Epithelial cell of prostate (primary cell): ENCODE measurements at regions not wholly inside any gene's neighbourhood (a gene's known extent, or its start where the extent isn't known, plus 50 kb on each side); places are given as distances from the start of the nearest gene placed in this dataset.
"Not testable (repeated sequence)": the region's sequence is repeated elsewhere in the genome, so short reads cannot be mapped to it uniquely, and the experiment has no call there.

ENCODE experiments used
- DNase-seq: peaks from one replicate; pipeline ENCODE4 v3.0.0-alpha.2; 2011; ENCODE audit warnings: low read depth, low spot score
- H3K27ac ChIP-seq: fragments of 450-650 bp; 2 replicates; pipeline ENCODE4 v1.5.1; 2017; ENCODE audit warnings: mild to moderate bottlenecking

DNA sequence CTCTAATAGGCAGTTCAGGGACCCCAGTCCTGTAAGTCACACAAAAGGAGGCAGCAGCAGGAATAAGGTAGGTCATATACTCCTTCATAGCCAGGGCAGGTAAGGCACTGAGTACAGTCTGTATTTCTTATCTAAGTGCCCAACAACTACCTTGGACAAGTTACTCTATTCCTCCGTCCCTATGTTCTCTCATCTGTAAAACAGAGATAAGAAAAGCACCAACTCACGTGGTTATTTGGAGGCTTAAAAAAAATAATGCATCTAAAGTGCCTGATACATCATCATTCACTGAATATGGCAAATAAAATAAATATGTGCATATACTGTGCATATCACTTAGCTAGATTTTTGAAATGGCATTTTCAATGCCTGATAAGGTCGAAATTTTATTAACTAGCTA, 298.1 kb upstream of the CDYL start:
- H3K27ac ChIP-seq, result no peak overlapping the region
- DNase-seq, result no peak

DNA sequence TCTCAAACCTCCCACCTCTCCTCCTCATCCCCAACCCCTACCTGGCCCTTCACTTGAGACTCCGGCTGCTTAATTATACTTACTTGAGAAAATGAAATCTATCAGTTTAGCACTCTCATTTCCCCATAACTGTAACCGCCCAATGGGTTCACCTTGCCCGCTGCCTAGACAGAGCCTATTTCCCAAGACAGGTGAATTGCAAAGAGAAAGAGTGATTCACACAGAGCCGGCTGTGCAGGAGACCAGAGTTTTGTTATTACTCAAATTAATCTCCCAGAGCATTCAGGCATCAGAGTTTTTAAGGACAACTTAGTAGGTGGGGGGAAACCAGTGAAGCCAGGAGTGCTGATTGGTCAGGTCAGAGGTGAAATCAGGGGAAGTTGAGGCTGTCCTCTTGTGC, 301.4 kb upstream of the CDYL start:
- DNase-seq, result no peak
- no peak overlapping the region for H3K27ac ChIP-seq

DNA sequence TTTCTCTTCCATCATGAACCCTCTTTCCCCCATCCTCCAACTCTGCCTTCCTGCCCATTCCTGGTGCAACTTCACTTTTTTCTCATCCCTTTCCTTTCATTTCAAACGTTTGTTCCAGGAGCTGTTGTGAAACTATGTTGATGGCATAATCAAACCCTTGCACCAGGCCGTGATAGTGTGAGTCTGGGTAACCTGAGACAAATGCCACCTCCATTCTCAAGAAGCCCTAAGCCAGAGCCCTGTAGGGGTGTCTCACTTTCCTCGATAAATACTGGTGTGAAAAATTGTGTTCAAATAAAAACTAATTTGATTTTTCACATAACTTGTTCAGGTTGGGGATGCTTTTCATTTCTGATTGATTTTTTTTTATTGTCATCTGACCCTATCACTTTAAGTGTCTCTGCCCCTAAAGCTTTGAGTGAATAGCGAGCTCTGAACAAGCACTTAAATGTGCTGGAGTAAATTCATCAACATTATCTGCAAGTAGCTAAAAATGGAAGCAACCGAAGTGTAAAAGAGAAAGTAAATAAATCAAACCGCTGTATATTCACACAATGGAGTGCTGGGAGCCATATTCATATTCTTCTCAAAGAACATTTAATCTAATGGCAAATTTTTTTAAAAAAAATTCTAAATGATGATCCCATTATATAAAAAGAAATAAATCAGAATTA, 303.1 kb upstream of the CDYL start:
- no peak overlapping the region for H3K27ac ChIP-seq
- DNase-seq, result no peak

DNA sequence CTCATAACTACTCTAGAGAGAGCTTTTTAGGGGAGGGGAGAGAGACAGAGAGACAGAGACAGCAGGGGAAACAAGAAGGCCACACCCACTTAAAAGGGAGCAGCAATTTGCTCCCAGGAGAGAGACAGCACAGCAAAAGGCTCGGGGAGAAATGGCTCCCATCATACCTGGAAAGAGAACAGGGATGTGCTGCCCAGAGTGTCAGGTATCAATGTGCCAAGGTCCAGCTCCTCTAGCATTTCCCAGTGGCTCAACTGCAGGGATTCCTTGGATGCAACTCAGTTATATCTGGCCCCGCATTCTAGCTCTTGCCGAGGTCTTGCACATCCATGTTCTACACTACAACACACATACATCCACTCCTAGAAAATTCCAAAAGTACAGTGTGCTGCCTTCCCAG, 304.0 kb upstream of the CDYL start:
- no peak overlapping the region for H3K27ac ChIP-seq
- DNase-seq, result no peak

DNA sequence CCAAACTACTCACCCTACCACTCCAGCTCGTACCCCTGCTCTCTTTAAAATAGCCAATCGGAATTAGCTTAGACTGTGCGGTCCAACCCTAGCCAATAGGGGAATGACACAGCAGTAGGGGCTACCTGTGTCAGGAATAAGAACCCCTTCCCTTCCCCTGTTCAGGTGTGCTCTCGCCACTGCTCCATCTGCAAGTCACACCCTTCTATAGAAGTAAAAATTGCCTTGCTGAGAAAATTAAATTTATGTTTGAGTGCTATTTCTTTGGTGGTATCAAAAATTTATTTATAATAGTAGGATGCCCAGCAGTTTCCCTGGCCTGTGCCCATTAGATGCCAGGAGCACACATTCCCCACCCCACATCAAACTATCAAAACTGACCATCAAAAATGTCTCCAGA, 304.7 kb upstream of the CDYL start:
- not testable (repeated sequence) for H3K27ac ChIP-seq, DNase-seq

DNA sequence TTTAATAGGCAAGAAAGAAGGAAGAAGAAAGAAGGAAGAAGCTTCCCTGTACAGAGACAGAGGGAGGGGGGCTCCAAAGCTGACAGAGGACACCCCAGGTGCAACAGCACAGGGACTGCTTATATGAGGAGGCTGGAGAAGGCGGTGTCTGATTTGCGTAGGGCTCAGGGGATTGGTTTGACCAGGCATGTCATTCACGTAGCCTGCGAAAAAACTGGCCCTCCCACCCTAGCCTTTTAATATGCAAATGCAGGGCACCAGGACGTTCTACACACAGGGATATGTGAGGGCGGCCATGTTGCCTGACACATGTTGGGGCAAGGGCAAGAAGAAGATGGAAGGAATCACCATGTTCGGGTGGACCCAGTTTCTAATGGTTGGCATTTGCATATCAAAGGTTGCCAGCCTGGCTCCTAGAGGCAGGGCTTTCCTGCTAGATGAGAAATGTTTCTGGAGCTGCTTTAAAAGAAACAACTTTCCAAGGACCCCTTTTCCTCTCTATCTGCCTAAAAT, 305.4 kb upstream of the CDYL start:
- H3K27ac ChIP-seq, result no peak overlapping the region
- DNase-seq, result no peak

DNA sequence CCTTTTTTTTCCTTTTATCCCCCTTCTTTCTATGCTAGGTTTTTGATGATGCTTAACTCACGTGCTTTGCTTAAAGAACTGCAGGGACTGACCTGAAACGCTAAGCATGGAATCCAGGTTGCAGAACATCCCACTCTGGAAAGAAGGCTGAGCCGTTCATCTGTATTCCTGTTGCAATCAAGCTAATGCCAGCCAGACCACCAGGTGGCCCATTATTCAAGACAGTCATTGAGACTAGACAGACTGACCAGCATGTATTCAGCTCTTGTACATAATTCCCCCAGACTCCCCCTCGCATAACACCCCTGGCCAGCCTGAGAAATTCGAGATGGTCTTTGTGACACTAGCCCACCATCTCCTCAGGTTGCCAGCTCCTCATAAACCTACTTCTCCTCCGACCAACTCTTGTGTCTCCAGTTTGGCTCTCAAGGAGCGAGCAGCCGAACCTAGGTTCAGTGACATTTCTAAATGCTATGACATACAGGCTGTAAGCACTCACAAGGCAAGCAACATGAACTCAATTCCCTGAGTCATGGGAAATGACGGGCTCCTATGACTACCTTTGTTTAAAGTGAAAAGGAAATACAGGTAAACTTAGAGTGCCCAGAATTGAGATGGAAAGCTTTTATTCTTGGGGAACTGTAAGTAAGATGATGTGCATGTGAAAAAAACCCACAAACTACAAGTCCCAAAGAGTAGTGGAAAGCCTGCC, 309.3 kb upstream of the CDYL start:
- peak; percentile 39 for DNase-seq
- H3K27ac ChIP-seq, result peak overlapping the region; percentile 50

DNA sequence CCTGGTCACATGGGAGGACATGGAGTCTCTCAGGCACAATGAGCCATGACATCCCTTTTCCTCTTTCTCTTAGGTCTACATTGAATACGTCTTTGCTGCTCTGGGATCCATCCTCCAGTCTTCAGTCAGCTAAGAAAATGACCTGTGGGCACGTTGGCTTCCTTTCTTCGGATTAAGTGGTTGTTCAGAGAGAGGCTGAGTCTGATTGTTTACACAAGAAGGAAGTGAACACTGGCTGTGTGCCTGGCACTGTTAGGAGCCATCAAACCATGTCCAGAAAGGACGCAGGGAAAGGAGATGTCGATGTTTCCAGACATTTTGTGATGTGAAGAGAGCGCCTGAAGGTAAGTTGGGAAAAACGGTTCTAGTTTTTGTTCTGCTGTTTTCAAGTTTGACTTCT, 309.9 kb upstream of the CDYL start:
- peak overlapping the region; percentile 50 for H3K27ac ChIP-seq

DNA sequence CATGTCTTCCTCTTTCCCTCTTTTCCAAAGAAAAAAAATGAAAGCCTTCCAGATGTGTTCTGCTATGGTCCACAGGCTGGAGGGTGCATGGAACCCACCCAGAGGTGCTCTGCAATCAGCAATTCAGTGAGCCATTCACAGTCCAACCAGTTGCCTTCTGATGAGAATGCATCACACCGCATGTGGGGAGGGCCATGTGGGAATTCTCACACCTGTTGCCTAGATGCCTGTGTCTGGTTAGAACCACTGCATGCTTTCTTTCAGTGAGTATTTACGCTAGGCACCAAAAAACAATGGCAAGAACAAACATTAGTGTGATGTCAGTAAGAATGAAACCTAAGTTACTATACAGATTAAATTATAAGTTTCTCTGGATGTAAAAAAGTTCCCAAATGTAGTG, 311.6 kb upstream of the CDYL start:
- no peak overlapping the region for H3K27ac ChIP-seq
- DNase-seq, result no peak

More for the DNA sequence above, 309.9 kb upstream of the CDYL start:
- peak; percentile 27 for DNase-seq

DNA sequence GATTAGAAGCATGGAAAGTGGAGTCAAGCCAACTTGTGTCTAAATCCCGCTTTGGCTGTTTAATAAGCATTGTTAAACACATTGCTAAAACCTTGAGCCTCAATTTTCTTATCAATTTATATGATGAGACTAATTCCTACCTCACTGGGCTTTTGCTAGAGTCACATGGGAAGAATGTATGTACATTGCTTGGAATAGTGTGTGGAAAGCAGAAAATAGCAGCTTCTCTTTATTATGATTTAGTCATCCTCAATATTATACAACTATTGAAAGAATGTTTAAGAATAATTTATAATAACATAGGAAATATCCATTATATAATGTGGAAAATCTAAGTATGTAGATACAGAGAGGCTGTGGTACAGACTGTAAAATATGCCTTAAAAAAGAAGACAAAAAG, 313.0 kb upstream of the CDYL start:
- no peak overlapping the region for H3K27ac ChIP-seq
- DNase-seq, result no peak

DNA sequence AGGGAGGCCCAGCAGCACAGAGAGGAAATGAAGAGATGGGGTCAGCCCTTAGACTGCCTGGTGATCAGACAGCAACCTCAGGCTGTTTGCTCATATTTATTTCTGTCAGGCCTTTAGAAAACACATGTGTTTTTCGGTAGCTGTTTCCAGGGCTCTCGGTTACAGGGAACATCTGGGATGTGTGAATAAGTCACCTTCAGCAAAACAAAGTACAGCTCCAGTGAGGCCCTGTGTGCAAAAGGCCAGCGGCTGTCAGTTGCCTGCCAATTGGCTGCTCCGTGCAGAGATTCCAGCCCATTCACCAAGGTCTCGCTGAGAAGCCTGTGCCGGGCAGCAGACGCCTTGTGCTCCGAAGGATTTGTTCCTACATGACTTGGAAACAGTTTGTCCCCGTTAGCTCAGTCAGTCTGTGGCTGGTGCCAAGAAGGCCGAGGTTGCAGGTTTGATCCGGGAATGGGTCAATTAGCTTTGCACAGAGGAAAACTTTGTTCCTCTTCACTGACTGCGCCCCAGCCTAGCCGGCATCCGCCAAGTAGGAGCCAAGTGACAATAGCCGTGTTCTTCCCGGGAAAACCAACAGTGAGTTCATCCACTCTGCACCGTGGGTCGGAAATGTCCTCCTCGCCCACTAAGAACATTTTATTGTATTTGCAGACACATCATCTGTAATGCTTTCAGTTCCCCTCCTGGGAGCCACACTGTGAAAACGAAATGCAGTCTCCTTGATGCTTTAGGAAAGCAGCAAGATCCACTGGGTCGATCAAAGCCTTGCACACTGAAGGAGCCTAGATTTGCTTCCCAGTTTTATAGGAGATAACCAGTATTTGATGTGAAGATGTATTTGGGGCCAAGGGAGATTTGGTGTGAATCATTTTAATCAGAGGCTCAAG, 315.4 kb upstream of the CDYL start:
- DNase-seq, result no peak

DNA sequence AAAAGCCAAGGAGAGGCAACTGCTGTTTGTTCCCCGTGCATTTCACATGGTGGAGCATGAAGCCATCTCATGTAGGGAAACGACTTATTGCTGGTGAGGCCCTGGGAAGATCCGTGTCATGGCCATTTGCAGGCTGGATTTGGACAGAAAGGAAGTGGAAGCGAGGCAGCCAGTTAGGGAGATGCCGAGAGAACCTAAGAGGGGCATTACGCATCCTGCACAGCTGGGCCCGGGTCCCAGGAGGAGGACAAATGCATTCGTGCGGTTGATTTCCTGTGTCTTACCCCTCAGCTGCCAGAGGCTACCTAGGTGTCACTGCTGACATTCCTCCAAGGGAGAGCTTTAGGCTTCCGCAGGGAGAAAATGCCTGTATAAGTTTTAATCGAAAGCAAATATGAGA, 316.2 kb upstream of the CDYL start:
- peak overlapping the region; percentile 29 for H3K27ac ChIP-seq
- DNase-seq, result no peak

More for the DNA sequence above, 315.4 kb upstream of the CDYL start:
- H3K27ac ChIP-seq, result peak overlapping the region; percentile 29

DNA sequence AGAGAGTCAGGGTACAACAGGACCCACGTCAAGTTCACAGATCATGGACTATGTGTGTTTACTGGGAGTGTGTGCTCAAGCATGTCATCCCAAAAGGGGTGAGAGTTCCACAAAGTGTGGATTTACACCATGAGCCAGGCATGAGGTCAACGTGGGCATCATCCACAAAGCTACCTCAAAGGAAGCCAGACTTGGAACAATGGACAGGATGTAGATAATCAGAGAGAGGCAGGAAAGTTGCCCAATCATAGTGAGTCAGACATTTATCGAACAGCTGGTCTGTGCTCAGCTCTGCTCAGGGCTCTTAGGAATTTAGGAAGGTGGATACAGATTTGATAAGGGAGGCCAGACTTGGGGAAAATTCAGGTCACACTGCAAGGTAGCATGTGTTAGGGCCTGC, 317.2 kb upstream of the CDYL start:
- peak overlapping the region; percentile 54 for H3K27ac ChIP-seq
- peak; percentile 55 for DNase-seq

DNA sequence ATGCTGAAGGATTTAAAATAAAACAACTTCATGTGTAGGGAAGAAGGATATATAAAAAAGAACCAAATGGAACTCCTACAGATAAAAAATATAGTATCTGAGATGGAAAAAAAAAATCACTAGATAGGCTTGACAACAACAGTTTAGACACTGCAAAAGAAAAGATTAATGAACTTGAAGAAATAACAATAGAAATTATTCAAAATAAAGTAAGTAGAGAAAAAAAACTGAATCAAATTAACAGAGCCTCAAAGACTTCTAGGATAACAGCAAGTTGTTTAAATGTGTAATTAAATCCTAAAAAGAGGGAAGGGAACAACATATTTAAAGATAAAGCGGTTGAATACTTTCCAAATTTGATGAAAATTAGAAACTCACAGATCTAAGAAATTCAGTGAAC, 316.3 kb upstream of the ECI2 start:
- DNase-seq, result no peak
- H3K27ac ChIP-seq, result no peak overlapping the region

DNA sequence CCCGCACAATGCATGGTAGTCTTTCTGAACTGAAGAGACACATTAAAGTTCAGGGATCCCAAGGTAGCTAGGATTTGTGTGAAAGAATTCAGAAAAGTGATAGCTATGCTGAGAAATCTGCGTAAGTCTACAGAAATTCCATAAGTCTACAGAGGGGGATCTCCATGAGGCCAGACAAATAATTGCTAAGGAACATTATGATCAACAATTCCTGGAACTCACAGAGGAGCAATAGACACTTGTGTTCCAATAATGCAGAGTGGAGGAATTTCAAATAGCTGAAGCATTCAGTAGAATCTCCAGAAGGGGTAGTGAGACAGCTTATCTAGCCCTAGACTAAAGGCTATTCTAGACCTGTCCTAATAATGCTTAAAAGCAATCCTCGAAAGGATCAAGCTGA, 315.7 kb upstream of the ECI2 start:
- DNase-seq, result no peak
- no peak overlapping the region for H3K27ac ChIP-seq

DNA sequence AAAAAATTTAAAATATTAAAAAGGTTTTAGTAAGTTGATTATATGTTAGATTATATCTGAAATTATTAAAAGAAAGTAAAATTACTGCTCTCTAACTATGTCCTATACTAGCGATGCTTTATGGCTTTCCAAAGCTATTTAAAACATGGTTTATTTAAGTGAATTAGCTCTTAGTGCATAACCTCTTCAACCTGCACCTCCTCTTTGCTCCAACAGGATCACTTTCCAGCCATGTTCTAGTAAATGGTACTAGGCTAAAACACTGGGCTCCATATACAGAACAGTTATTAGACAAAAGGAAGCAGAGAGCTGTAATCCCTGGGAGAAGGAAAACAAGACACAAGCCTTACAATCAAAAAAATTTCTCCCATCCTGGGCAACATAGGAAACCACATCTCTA, 314.9 kb upstream of the ECI2 start:
- no peak for DNase-seq
- no peak overlapping the region for H3K27ac ChIP-seq

DNA sequence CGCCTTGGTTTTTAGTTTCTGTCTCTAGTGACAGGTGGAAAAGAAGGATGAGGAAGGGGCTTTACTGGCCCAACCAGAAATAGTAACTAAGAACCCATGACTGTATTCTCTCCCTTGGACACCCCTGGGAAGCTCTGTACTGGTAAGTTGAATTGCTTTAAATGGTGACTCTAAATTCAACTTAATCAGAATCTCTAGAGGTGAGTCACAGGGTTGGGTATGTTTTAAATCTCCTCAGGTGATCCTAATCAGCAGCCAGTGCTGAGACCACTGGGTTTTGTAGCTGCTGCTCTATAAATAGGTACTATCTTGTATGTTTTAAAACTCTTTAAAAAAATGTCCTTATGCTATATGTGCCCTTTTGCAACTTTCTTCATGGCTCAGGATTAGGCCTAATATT, 314.0 kb upstream of the ECI2 start:
- H3K27ac ChIP-seq, result no peak overlapping the region
- DNase-seq, result no peak

DNA sequence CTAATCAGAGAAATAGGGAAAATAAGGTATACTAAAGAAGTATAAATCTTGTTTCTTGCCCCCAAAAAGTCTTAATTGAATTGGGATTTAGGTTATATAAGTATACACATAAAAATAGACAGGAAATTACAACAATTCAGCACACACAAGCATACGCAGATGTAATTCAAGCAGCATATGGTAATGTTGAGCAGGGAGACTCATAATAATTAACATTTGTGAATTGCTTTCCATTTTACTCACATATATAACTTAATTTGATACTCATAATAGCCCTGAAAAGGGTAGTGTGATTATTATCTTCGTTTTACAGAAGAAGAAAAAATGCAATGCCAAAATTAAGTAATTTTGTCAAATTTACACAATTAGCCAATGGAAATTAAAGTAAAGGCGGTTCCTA, 313.5 kb upstream of the ECI2 start:
- DNase-seq, result no peak
- H3K27ac ChIP-seq, result no peak overlapping the region

DNA sequence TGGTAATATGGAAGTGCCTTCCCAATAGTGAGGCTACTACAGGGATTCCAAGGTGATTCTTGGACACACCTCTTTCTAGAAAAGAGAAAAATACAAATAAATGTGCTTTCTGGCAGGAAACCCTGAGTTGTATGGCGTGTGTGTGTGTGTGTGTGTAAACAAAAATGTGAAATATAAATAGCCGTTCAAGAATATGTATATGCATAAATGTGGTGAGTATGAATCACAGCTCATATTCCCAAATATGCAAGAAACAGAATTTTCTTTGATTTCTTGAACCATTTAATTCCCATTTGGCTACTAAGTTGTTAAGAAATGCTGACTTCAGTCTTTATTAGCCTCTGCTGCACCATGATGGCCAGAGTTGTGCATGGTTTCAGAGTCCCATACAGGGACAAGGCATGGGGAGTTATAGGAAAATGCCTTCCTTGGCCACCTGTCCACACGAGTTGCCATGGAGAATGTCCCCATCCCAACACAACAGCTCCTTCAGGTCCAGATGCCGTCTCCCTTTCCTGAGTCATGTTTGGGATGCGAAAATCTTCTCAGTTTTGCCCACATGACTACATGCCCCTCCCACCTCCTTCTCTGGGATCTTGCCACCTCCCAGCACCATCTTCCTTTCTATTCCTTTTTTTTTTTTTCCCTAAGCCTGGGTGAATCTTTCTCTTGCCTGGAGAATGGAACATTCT, 312.4 kb upstream of the ECI2 start:
- DNase-seq, result no peak

DNA sequence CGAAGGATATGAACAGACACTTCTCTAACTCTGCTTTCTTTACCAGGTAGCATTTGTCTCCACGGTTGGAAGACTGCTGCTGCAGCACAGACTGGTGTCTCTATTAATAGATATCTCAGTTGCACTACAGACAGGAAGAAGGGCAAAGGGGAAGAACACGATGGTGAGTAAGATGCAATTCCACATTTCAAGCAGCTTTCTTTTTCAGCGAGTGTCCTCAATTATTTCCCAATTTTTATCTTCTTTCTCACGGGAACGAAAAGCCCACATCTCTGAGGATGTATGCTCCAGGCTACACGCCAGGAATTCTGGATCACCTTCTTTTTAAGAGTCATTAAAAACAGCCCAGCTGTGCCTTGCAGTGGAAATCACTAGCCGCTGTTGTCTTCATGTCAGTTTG, 311.6 kb upstream of the ECI2 start:
- H3K27ac ChIP-seq, result no peak overlapping the region
- DNase-seq, result no peak

More for the DNA sequence above, 312.4 kb upstream of the ECI2 start:
- no peak overlapping the region for H3K27ac ChIP-seq
